HG02623 (cell line): ENCODE measurements at regions not wholly inside any gene's neighbourhood (a gene's known extent, or its start where the extent isn't known, plus 50 kb on each side); places are given as distances from the start of the nearest gene placed in this dataset.

Experiments
- ATAC-seq: cut with Tn5 transposase; IDR thresholded peaks from one replicate; pipeline ENCODE4 v1.9.1; 2021; ENCODE audit warnings: moderate library complexity; ENCODE audit not compliant: unreplicated experiment

- no peak for ATAC-seq
These were observed 51.6 kb upstream of the CREB5 start for GRCh38 chr7:28360739-28361138.

GRCh38 chr7:28361551-28361950, 50.8 kb upstream of the CREB5 start:
- ATAC-seq: no peak

- no peak for ATAC-seq
These were observed 50.1 kb upstream of the CREB5 start for GRCh38 chr7:28362182-28362581.
